PFSK-1 (cell line): ENCODE measurements at regions not wholly inside any gene's neighbourhood (a gene's known extent, or its start where the extent isn't known, plus 50 kb on each side); places are given as distances from the start of the nearest gene placed in this dataset.

Experiments
- FOXP2 ChIP-seq: optimal IDR thresholded peaks from 2 replicates; pipeline ENCODE3; 2011; ENCODE audit warnings: borderline replicate concordance, control low read depth, inconsistent platforms; ENCODE audit not compliant: insufficient read depth; ENCODE audit errors: extremely low read length, extremely low read depth
- POLR2AphosphoS5 ChIP-seq: IDR thresholded peaks from 2 replicates; pipeline ENCODE4 v1.6.1; 2012; ENCODE audit warnings: low read depth, mild to moderate bottlenecking, control low read depth, low read length, moderate library complexity
- REST ChIP-seq, 2 experiments: IDR thresholded peaks; 2 replicates each; pipeline versions ENCODE4 v1.6.1 to v1.8.0; 2011 to 2012; ENCODE audit warnings: low read depth in 2 of 2, low read length in 2 of 2, control low read depth in 1 of 2, inconsistent platforms in 1 of 2, mild to moderate bottlenecking in 1 of 2, moderate library complexity in 1 of 2; ENCODE audit not compliant: insufficient read depth in 1 of 2
- SIN3A ChIP-seq: IDR thresholded peaks from 2 replicates; pipeline ENCODE4 v1.6.1; 2012; ENCODE audit warnings: mild to moderate bottlenecking, low read length, moderate library complexity, borderline replicate concordance; ENCODE audit not compliant: insufficient read depth
- TAF1 ChIP-seq: IDR thresholded peaks from 2 replicates; pipeline ENCODE4 v1.6.1; 2012; ENCODE audit warnings: low read length, control low read depth, borderline replicate concordance; ENCODE audit not compliant: insufficient read depth

GRCh38 chr13:78940455-78941130, 281.6 kb upstream of the OBI1 start:
- TF ChIP-seq POLR2AphosphoS5 (no peak), REST (IDR thresholded peaks at IDR 0.05; ENCODE audit: insufficient read depth in 1 of 2, low read depth in 2 of 2, low read length in 2 of 2) (no peak), TAF1 (no peak), SIN3A (no peak), FOXP2 (no peak)
